Upper lobe of left lung (tissue), 6 donors: ENCODE measurements at regions not wholly inside any gene's neighbourhood (a gene's known extent, or its start where the extent isn't known, plus 50 kb on each side); places are given as distances from the start of the nearest gene placed in this dataset.

Experiments
- ATAC-seq, 2 donors: fragments of 200-7000 bp; cut with Tn5 transposase; one replicate each; pipeline ENCODE4 v1.9.1; 2022; ENCODE audit warnings: mild to moderate bottlenecking in 2 of 2, moderate library complexity in 2 of 2; ENCODE audit not compliant: low FRiP score in 2 of 2
- DNase-seq, 2 donors: peaks; one replicate each; pipeline ENCODE4 v3.0.0-alpha.2; 2019 to 2020
- H3K27ac ChIP-seq, 4 donors: fragments of 200-600 bp; sonication (generic); one replicate each; pipeline ENCODE4 v1.5.1; 2016 to 2019
- H3K27me3 ChIP-seq, 4 donors: fragments of 200-600 bp; sonication (generic); one replicate each; pipeline ENCODE4 v1.5.1; 2017 to 2019
- H3K36me3 ChIP-seq, 4 donors: fragments of 200-600 bp; sonication (generic); one replicate each; pipeline ENCODE4 v1.5.1; 2016 to 2019
- H3K4me1 ChIP-seq, 4 donors: fragments of 200-600 bp; sonication (generic); one replicate each; pipeline ENCODE4 v1.5.1; 2018 to 2019
- H3K4me3 ChIP-seq, 4 donors: fragments of 200-600 bp; sonication (generic); one replicate each; pipeline ENCODE4 v1.5.1; 2017 to 2019; ENCODE audit warnings: mild to moderate bottlenecking in 2 of 4, moderate library complexity in 1 of 4
- H3K9me3 ChIP-seq, 4 donors: fragments of 200-600 bp; sonication (generic); one replicate each; pipeline ENCODE4 v1.5.1; 2018 to 2019
- EP300 ChIP-seq, 4 donors: sonication (generic); formaldehyde crosslinking; IDR thresholded peaks; one replicate each; pipeline ENCODE4 v1.5.1; 2017; ENCODE audit warnings: antibody characterized with exemption in 4 of 4, control low read depth in 2 of 4
- POLR2A ChIP-seq, 4 donors: fragments of 450-650 bp; IDR thresholded peaks; one replicate each; pipeline ENCODE4 v1.5.1; 2016 to 2017; ENCODE audit warnings: antibody characterized with exemption in 4 of 4, mild to moderate bottlenecking in 2 of 4
- POLR2AphosphoS5 ChIP-seq, 2 donors: sonication (generic); formaldehyde crosslinking; IDR thresholded peaks; one replicate each; pipeline ENCODE4 v1.5.1; 2017; ENCODE audit warnings: antibody characterized with exemption in 2 of 2
- WGBS, 2 donors: methylation state at CpG; one replicate each; pipeline ENCODE4 v1.1.5; 2017 to 2018; 5-methylcytosine and 5-hydroxymethylcytosine counted together
- TF ChIP-seq, protein P1 (sequence below), 6 experiments: fragments of 450-650 bp in 4 of 6; fragments of 200-600 bp in 2 of 6; sonication (generic) in 2 of 6; IDR thresholded peaks; one replicate each; pipeline ENCODE4 v1.5.1; 2016 to 2019; ENCODE audit warnings: antibody characterized with exemption in 6 of 6
- donor health status: DM: no; HTN: no; CAD: no; lungs with moderate emphysema.
- donor health status: DM: no; HTN: yes; CAD: no; lungs with severe emphysema.

DNA sequence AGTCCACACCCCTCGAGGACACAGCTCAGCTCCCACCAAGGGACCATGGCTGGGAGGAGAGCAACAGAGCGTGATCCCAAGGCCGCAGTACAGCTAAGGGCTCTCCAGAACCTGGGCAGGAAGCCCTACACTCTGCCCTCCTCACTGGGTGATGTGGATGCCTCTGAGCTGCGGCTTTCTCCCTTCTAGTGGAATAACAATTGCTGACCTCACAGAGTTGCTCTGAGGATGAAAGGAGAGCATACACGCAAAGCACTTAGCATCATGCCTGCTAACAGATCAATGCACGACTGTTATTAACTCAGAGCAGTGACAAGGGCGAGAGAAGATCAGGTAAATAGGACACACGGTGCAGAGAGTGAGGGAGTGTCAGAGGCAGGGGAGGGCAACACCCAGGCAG is 74.2 kb downstream of the ZFP36L2 start:
- Histone ChIP-seq H3K27me3 (no peaks in the 10 kb centered on the region), H3K4me1 (peaks cover 10 to 18% (median 13%) of the 10 kb centered on the region in 4 donors), H3K36me3 (no peaks in the 10 kb centered on the region), H3K4me3 (no peak overlapping the region), H3K27ac (no peak overlapping the region), H3K9me3 (no peaks in the 10 kb centered on the region)
- no peak for TF ChIP-seq EP300 (IDR thresholded peaks at IDR 0.05)
- TF ChIP-seq POLR2AphosphoS5 (IDR thresholded peaks at IDR 0.05): no peak
- TF ChIP-seq POLR2A (IDR thresholded peaks at IDR 0.05): no peak
- TF ChIP-seq, protein P1, sequence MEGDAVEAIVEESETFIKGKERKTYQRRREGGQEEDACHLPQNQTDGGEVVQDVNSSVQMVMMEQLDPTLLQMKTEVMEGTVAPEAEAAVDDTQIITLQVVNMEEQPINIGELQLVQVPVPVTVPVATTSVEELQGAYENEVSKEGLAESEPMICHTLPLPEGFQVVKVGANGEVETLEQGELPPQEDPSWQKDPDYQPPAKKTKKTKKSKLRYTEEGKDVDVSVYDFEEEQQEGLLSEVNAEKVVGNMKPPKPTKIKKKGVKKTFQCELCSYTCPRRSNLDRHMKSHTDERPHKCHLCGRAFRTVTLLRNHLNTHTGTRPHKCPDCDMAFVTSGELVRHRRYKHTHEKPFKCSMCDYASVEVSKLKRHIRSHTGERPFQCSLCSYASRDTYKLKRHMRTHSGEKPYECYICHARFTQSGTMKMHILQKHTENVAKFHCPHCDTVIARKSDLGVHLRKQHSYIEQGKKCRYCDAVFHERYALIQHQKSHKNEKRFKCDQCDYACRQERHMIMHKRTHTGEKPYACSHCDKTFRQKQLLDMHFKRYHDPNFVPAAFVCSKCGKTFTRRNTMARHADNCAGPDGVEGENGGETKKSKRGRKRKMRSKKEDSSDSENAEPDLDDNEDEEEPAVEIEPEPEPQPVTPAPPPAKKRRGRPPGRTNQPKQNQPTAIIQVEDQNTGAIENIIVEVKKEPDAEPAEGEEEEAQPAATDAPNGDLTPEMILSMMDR (IDR thresholded peaks at IDR 0.05): no peak
- ATAC-seq: peak in 1 of 2 donors; percentile 44
- DNase-seq: no peak
- WGBS, 2 donors: 81 to 84% methylated on average over 5 to 8 of the region's 8 CpGs

DNA sequence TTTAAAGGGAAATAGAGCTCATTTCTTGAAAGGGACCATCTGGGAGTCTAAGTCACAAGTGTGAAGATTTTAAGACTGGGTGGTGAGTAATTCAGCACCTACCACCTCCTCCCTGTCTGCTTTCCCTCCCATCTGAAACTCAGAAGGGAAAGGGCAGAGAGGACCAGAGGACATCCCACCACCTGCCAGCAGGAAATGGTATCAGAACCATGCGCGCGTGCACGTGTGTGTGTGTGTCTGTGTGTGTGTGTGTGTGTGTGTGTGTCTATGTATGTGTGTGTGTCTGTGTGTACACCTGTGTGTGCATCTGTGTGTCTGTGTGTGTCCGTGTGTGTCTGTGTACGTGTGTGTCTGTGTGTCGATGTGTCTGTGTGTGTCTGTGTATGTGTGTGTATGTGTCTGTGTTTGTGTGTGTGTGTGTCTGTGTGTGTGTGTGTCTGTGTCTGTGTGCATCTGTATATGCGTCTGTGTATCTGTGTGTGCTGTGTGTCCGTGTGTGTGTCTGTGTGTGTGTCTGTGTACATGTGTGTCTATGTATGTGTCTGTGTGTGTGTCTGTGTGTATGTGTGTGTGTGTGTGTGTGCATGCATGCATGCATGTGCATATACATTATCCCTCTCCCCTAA is 76.8 kb downstream of the ZFP36L2 start:
- ATAC-seq: no peak
- Histone ChIP-seq H3K9me3 (no peaks in the 10 kb centered on the region), H3K4me1 (peaks cover 13 to 30% (median 21%) of the 10 kb centered on the region in 4 donors), H3K4me3 (no peak overlapping the region), H3K27me3 (no peaks in the 10 kb centered on the region), H3K36me3 (no peaks in the 10 kb centered on the region), H3K27ac (no peak overlapping the region)
- TF ChIP-seq, protein P1 (IDR thresholded peaks at IDR 0.05): no peak
- TF ChIP-seq POLR2A (IDR thresholded peaks at IDR 0.05): no peak
- TF ChIP-seq EP300 (IDR thresholded peaks at IDR 0.05): no peak
- TF ChIP-seq POLR2AphosphoS5 (IDR thresholded peaks at IDR 0.05): no peak
- DNase-seq: no peak
- 81 to 84% methylated on average over 9 of the region's 9 CpGs for WGBS, 2 donors

- no peak overlapping the region for H3K4me3 ChIP-seq
- H3K4me1 ChIP-seq: peaks cover 0 to 12% (median 10%) of the 10 kb centered on the region in 4 donors
- H3K36me3 ChIP-seq: no peaks in the 10 kb centered on the region
- no peak for TF ChIP-seq POLR2A (IDR thresholded peaks at IDR 0.05)
- H3K27me3 ChIP-seq: no peaks in the 10 kb centered on the region
- H3K9me3 ChIP-seq: no peaks in the 10 kb centered on the region
- ATAC-seq: no peak
- no peak for DNase-seq
- no peak overlapping the region for H3K27ac ChIP-seq
- WGBS, 2 donors: 71 to 72% methylated on average over 5 of the region's 5 CpGs
These were observed 80.3 kb downstream of the ZFP36L2 start for GRCh38 chr2:43146083-43146482.

- no peak for ATAC-seq
- DNase-seq: no peak
These were observed 82.1 kb downstream of the ZFP36L2 start for GRCh38 chr2:43144263-43144662.

GRCh38 chr2:43143756-43144155 is 82.7 kb downstream of the ZFP36L2 start:
- Histone ChIP-seq H3K9me3 (no peaks in the 10 kb centered on the region), H3K36me3 (no peaks in the 10 kb centered on the region), H3K27ac (peak overlapping the region in 1 of 4 donors; percentile 46), H3K4me1 (peaks cover 17 to 29% (median 26%) of the 10 kb centered on the region in 4 donors), H3K4me3 (no peak overlapping the region), H3K27me3 (no peaks in the 10 kb centered on the region)
- DNase-seq: no peak
- ATAC-seq: no peak
- 74 to 77% methylated on average over 8 of the region's 8 CpGs for WGBS, 2 donors
- TF ChIP-seq POLR2A (IDR thresholded peaks at IDR 0.05) (no peak), POLR2AphosphoS5 (IDR thresholded peaks at IDR 0.05) (no peak), EP300 (IDR thresholded peaks at IDR 0.05) (no peak)
- TF ChIP-seq, protein P1 (IDR thresholded peaks at IDR 0.05): no peak

More at GRCh38 chr2:43144263-43144662, 82.1 kb downstream of the ZFP36L2 start:
- Histone ChIP-seq H3K4me3 (no peak overlapping the region), H3K27ac (peak overlapping the region in 1 of 4 donors; percentile 46), H3K27me3 (no peaks in the 10 kb centered on the region), H3K4me1 (peaks cover 16 to 28% (median 25%) of the 10 kb centered on the region in 4 donors), H3K9me3 (no peaks in the 10 kb centered on the region), H3K36me3 (no peaks in the 10 kb centered on the region)
- TF ChIP-seq POLR2AphosphoS5 (IDR thresholded peaks at IDR 0.05) (no peak), POLR2A (IDR thresholded peaks at IDR 0.05) (no peak), EP300 (IDR thresholded peaks at IDR 0.05) (no peak)
- TF ChIP-seq, protein P1 (IDR thresholded peaks at IDR 0.05): no peak
- 57 to 78% methylated on average over 2 of the region's 2 CpGs for WGBS, 2 donors
